ENCODE measurements at regions not wholly inside any gene's neighbourhood (a gene's known extent, or its start where the extent isn't known, plus 50 kb on each side); places are given as distances from the start of the nearest gene placed in this dataset.

DNA sequence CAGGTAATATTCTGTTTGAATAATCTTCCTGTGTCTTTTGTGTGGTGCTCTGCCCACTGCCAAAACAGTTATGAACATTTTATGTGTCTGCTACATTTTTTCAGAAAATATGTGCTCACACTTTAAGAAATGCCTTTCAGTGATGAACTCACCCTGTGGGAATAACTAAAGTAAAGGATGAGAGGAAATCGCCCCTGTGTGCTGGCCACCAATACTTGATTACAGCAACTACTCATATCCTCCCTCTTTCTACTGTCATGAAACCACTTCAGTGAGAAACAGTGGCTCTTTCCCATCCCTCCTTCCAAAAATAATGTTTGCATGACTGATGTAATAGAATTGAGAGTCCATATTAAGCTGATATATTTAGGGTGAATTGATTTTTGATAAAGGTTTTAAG is 900.9 kb downstream of the RAB28 start:
- Mint-ChIP-seq H3K27me3 (ENCODE audit: insufficient read depth, unreplicated experiment) (peaks cover 8% of the 10 kb centered on the region), H3K4me1 (ENCODE audit: low read depth, unreplicated experiment) (no peaks in the 10 kb centered on the region), H3K4me3 (ENCODE audit: unreplicated experiment) (no peak overlapping the region), H3K9me3 (ENCODE audit: unreplicated experiment) (no peaks in the 10 kb centered on the region), H3K27ac (ENCODE audit: unreplicated experiment) (no peak overlapping the region), H3K36me3 (ENCODE audit: insufficient read depth, unreplicated experiment) (no peaks in the 10 kb centered on the region)
- no peaks in the 10 kb centered on the region for H3K36me3 ChIP-seq (ENCODE audit: control insufficient read depth, insufficient read depth, low read length)
- TF ChIP-seq, protein P1, sequence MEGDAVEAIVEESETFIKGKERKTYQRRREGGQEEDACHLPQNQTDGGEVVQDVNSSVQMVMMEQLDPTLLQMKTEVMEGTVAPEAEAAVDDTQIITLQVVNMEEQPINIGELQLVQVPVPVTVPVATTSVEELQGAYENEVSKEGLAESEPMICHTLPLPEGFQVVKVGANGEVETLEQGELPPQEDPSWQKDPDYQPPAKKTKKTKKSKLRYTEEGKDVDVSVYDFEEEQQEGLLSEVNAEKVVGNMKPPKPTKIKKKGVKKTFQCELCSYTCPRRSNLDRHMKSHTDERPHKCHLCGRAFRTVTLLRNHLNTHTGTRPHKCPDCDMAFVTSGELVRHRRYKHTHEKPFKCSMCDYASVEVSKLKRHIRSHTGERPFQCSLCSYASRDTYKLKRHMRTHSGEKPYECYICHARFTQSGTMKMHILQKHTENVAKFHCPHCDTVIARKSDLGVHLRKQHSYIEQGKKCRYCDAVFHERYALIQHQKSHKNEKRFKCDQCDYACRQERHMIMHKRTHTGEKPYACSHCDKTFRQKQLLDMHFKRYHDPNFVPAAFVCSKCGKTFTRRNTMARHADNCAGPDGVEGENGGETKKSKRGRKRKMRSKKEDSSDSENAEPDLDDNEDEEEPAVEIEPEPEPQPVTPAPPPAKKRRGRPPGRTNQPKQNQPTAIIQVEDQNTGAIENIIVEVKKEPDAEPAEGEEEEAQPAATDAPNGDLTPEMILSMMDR (IDR thresholded peaks at IDR 0.05; ENCODE audit: insufficient read depth in 1 of 2, low read depth in 1 of 2, low read length in 1 of 2, severe bottlenecking in 1 of 2, unreplicated experiment in 1 of 2): no peak
- no peak for DNase-seq
- intact Hi-C loops (cut with micrococcal nuclease; ENCODE audit: unreplicated experiment): no loop called here
- no peaks in the 10 kb centered on the region for H3K4me1 ChIP-seq
- H3K4me3 ChIP-seq (ENCODE audit: low read depth, low read length): no peak overlapping the region
- ChIA-PET CTCF (no interaction called here), POLR2A (no interaction called here)
- BruUV-seq (replicated peaks): no TSS peak
- H3K9me3 ChIP-seq: no peaks in the 10 kb centered on the region
- no peaks in the 10 kb centered on the region for H3K27me3 ChIP-seq (replicated peaks; ENCODE audit: control insufficient read depth, insufficient read depth, low read length)

DNA sequence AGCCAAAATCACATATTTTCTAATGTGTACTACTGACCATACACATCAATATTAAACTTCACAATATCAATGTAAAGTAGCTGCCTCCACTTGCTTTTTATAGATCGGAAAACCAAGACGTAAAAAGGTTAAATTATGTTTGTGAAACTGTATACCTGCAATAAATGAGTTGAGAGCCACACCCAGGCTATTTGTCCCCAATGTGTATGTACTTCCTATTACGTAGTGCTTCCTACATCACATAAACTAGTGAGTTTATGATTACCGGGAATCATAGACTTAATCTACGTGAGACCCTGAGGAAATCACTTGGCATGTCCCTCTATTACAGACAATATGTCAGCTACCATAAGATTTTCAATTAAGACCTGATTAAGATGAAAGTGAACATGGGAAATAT is 903.4 kb downstream of the RAB28 start:
- H3K27me3 Mint-ChIP-seq (ENCODE audit: insufficient read depth, unreplicated experiment): peaks cover 10% of the 10 kb centered on the region
- BruUV-seq (replicated peaks): no TSS peak
- ChIA-PET CTCF (no interaction called here), POLR2A (no interaction called here)
- H3K27ac Mint-ChIP-seq (ENCODE audit: unreplicated experiment): no peak overlapping the region
- no peak for DNase-seq
- no peaks in the 10 kb centered on the region for H3K4me1 Mint-ChIP-seq (ENCODE audit: low read depth, unreplicated experiment)
- no peaks in the 10 kb centered on the region for H3K4me1 ChIP-seq
- no peaks in the 10 kb centered on the region for H3K36me3 ChIP-seq (ENCODE audit: control insufficient read depth, insufficient read depth, low read length)
- TF ChIP-seq, protein P1 (IDR thresholded peaks at IDR 0.05; ENCODE audit: insufficient read depth in 1 of 2, low read depth in 1 of 2, low read length in 1 of 2, severe bottlenecking in 1 of 2, unreplicated experiment in 1 of 2): no peak
- H3K9me3 ChIP-seq: no peaks in the 10 kb centered on the region
- no peaks in the 10 kb centered on the region for H3K27me3 ChIP-seq (replicated peaks; ENCODE audit: control insufficient read depth, insufficient read depth, low read length)
- no peak overlapping the region for H3K4me3 ChIP-seq (ENCODE audit: low read depth, low read length)
- H3K9me3 Mint-ChIP-seq (ENCODE audit: unreplicated experiment): no peaks in the 10 kb centered on the region
- H3K36me3 Mint-ChIP-seq (ENCODE audit: insufficient read depth, unreplicated experiment): no peaks in the 10 kb centered on the region
- intact Hi-C loops (cut with micrococcal nuclease; ENCODE audit: unreplicated experiment): no loop called here
- H3K4me3 Mint-ChIP-seq (ENCODE audit: unreplicated experiment): no peak overlapping the region

DNA sequence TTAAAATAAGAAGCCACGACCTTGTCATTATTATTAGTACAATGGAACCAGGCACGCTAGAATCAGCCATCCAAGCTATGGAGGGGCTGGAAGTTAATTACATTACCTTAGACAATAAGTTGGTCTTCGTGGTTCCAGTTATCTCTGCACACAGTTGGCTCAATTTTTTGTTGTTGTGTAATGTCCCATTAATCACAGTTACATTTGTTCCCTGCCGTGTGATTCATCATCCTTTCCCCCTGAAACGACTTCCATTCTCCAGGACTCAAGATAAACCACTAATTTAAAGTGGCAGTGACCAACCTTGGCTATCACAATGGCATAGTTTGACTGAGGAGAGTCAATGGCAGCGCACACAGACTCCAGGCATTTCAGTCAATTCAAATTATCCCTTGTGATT is 905.0 kb downstream of the RAB28 start:
- TF ChIP-seq, protein P1 (IDR thresholded peaks at IDR 0.05; ENCODE audit: insufficient read depth in 1 of 2, low read depth in 1 of 2, low read length in 1 of 2, severe bottlenecking in 1 of 2, unreplicated experiment in 1 of 2): no peak
- CTCF ChIA-PET: no interaction called here
- no peaks in the 10 kb centered on the region for H3K4me1 ChIP-seq
- no peak overlapping the region for H3K4me3 Mint-ChIP-seq (ENCODE audit: unreplicated experiment)
- no peak overlapping the region for H3K4me3 ChIP-seq (ENCODE audit: low read depth, low read length)
- no peaks in the 10 kb centered on the region for H3K36me3 ChIP-seq (ENCODE audit: control insufficient read depth, insufficient read depth, low read length)
- H3K4me1 Mint-ChIP-seq (ENCODE audit: low read depth, unreplicated experiment): no peaks in the 10 kb centered on the region
- no peaks in the 10 kb centered on the region for H3K36me3 Mint-ChIP-seq (ENCODE audit: insufficient read depth, unreplicated experiment)
- no peak overlapping the region for H3K27ac Mint-ChIP-seq (ENCODE audit: unreplicated experiment)
- intact Hi-C loops (cut with micrococcal nuclease; ENCODE audit: unreplicated experiment): no loop called here
- H3K9me3 Mint-ChIP-seq (ENCODE audit: unreplicated experiment): no peaks in the 10 kb centered on the region
- no peak for DNase-seq
- no peaks in the 10 kb centered on the region for H3K27me3 ChIP-seq (replicated peaks; ENCODE audit: control insufficient read depth, insufficient read depth, low read length)
- peaks cover 14% of the 10 kb centered on the region for H3K27me3 Mint-ChIP-seq (ENCODE audit: insufficient read depth, unreplicated experiment)
- BruUV-seq (replicated peaks): no TSS peak
- POLR2A ChIA-PET: no interaction called here
- no peaks in the 10 kb centered on the region for H3K9me3 ChIP-seq

Measured in Caco-2 (cell line).